Esophagus muscularis mucosa (tissue), 4 donors: ENCODE measurements at regions not wholly inside any gene's neighbourhood (a gene's known extent, or its start where the extent isn't known, plus 50 kb on each side); places are given as distances from the start of the nearest gene placed in this dataset.
A peak's percentile ranks its signal among the peaks of the same experiment; 100 is the strongest.

ENCODE experiments used
- DNase-seq: peaks from one replicate; pipeline ENCODE4 v3.0.0-alpha.2; 2017; ENCODE audit errors: extremely low spot score
- H3K27ac ChIP-seq, 4 donors: fragments of 200-600 bp; sonication (generic); replicated peaks in 1 of 4; 1 replicate in 3 of 4; 2 replicates in 1 of 4; pipeline ENCODE4 v1.5.1; 2016 to 2019; ENCODE audit warnings: mild to moderate bottlenecking in 1 of 4
- H3K27me3 ChIP-seq, 4 donors: fragments of 200-600 bp; sonication (generic); one replicate each; pipeline versions ENCODE4 v1.5.1 to v1.6.0; 2016 to 2019
- H3K36me3 ChIP-seq, 4 donors: fragments of 200-600 bp; sonication (generic); one replicate each; pipeline ENCODE4 v1.5.1; 2016 to 2019
- H3K4me1 ChIP-seq, 4 donors: fragments of 200-600 bp; sonication (generic); one replicate each; pipeline ENCODE4 v1.5.1; 2016 to 2019
- H3K4me3 ChIP-seq, 4 donors: fragments of 200-600 bp; sonication (generic); 1 replicate in 2 of 4; 2 replicates in 2 of 4; pipeline ENCODE4 v1.5.1; 2016 to 2019; ENCODE audit warnings: mild to moderate bottlenecking in 4 of 4, moderate library complexity in 1 of 4
- H3K9me3 ChIP-seq, 4 donors: fragments of 200-600 bp; sonication (generic); 1 replicate in 3 of 4; 2 replicates in 1 of 4; pipeline ENCODE4 v1.5.1; 2016 to 2019
- EP300 ChIP-seq: sonication (generic); formaldehyde crosslinking; IDR thresholded peaks from one replicate; pipeline ENCODE4 v1.6.1; 2017; ENCODE audit warnings: antibody characterized with exemption
- POLR2A ChIP-seq: fragments of 450-650 bp; IDR thresholded peaks from one replicate; pipeline ENCODE4 v1.6.1; 2017; ENCODE audit warnings: antibody characterized with exemption, moderate library complexity, mild to moderate bottlenecking, low read depth
- POLR2AphosphoS5 ChIP-seq, 2 donors: sonication (generic); formaldehyde crosslinking; IDR thresholded peaks; one replicate each; pipeline ENCODE4 v1.6.1; 2017; ENCODE audit warnings: antibody characterized with exemption in 2 of 2
- WGBS: methylation state at CpG from one replicate; pipeline ENCODE4 v1.1.5; 2018; 5-methylcytosine and 5-hydroxymethylcytosine counted together
- intact Hi-C: fragments of 100-400 bp; cut with DNase I; formaldehyde crosslinking; loops from one replicate; pipeline ENCODE4 v1.15.1; 2023
- TF ChIP-seq, protein P1 (sequence below), 3 experiments: fragments of 200-600 bp in 2 of 3; fragments of 450-650 bp in 1 of 3; sonication (generic) in 2 of 3; IDR thresholded peaks; one replicate each; pipeline ENCODE4 v1.5.1; 2017 to 2019; ENCODE audit warnings: antibody characterized with exemption in 3 of 3, mild to moderate bottlenecking in 2 of 3, moderate library complexity in 1 of 3

DNA sequence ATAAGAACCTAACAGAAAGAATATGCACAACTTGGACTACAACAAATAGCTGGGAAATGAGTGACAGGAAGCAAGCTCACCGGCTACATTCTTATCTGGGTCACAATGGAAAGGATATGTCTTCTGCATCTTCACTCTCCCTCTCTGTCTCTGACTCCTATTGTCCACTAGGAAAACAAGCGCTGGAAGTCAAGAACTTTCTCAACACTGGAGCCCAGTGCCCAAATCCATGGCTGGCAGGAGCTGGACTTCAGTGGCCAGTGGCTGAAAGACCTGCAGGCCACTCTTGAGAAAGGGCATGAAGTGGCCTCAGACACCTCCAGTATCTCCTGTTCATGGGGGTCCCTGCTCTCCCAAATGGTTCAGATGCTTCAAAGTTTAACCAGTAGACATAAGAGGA lies 62.0 kb downstream of the FAM50B start:
- no peak overlapping the region for H3K4me3 ChIP-seq
- intact Hi-C loops: no loop called here
- DNase-seq: no peak
- H3K27ac ChIP-seq: peak overlapping the region; percentile 80 to 89 (median 84)
- no peaks in the 10 kb centered on the region for H3K36me3 ChIP-seq
- H3K4me1 ChIP-seq: peaks cover 43 to 53% (median 46%) of the 10 kb centered on the region in 4 donors
- TF ChIP-seq POLR2A: no peak
- TF ChIP-seq POLR2AphosphoS5 (IDR thresholded peaks at IDR 0.05): no peak
- TF ChIP-seq, protein P1, sequence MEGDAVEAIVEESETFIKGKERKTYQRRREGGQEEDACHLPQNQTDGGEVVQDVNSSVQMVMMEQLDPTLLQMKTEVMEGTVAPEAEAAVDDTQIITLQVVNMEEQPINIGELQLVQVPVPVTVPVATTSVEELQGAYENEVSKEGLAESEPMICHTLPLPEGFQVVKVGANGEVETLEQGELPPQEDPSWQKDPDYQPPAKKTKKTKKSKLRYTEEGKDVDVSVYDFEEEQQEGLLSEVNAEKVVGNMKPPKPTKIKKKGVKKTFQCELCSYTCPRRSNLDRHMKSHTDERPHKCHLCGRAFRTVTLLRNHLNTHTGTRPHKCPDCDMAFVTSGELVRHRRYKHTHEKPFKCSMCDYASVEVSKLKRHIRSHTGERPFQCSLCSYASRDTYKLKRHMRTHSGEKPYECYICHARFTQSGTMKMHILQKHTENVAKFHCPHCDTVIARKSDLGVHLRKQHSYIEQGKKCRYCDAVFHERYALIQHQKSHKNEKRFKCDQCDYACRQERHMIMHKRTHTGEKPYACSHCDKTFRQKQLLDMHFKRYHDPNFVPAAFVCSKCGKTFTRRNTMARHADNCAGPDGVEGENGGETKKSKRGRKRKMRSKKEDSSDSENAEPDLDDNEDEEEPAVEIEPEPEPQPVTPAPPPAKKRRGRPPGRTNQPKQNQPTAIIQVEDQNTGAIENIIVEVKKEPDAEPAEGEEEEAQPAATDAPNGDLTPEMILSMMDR (IDR thresholded peaks at IDR 0.05): no peak
- TF ChIP-seq EP300: no peak
- no peaks in the 10 kb centered on the region for H3K9me3 ChIP-seq
- H3K27me3 ChIP-seq: no peaks in the 10 kb centered on the region
- 70% methylated on average over 2 of the region's 2 CpGs for WGBS

DNA sequence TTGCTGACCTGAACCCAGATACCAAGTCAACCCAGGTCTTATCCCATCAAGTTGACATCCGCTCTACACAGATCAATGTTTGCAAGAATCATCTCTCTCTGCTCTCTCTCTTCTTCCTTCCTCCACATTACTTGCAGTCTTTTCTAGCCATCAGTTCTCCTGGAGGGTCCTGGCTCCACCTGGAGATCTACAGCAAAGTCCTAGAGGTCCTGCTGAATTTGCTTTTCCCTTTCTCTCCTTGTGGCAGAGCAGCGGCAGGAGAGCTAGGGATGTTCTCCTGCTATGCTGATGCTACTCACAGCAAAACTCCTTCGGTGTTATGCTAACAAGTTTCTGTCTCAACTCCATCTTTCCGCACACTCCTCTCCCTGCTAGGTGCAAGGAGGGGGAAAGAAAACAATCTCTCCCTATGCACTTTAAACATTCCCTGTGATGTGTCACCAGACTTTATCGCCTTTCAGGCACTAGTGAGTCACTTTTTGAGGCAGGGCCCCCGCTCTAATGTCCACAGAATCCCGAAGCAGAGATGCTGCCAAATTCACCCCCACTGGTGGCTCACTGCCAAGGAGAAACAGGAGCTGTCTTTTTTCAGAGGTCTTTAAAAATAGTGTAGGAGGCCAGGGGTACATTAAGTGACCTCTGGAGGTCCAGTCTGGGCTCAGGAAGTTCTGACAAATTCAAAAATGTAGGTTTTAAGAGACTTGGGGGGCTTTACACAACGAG lies 62.6 kb downstream of the FAM50B start:
- H3K4me3 ChIP-seq: no peak overlapping the region
- H3K27ac ChIP-seq: peak overlapping the region; percentile 80 to 89 (median 84)

DNA sequence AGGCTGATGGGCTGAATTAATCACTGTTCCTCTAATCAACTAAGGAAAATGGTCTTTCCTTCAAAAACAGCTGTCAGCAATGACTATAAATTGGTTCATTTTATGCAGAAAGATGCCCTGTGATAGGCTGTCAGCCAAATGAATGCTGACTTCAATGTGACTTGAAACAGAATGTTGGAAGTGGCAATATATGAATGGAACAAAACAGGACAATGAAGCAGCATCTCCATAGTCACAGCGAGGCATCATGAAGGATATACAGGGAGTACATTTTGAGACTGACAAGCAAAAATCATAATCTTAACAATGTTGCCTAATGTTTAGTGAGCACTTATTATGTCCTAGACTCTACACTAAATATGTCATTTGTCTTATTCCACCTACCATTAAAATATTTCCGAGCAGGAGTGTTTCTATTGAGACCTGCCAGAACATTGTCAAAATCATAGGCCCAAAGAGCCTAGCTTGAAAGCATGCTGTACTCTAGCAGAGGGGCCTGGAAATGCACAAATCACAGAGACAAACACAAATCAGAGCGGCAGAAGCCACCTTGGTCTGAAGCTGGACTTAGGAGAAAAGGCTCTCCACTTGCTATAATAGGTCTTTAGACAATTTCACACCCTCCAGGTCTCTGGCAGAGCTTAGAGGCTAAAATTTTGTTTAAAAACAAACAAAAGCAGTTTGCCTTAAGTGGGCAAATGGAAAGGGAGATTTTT lies 63.3 kb downstream of the FAM50B start:
- no peak for DNase-seq
- Histone ChIP-seq H3K36me3 (no peaks in the 10 kb centered on the region), H3K27me3 (no peaks in the 10 kb centered on the region), H3K4me1 (peaks cover 38 to 53% (median 46%) of the 10 kb centered on the region in 4 donors), H3K4me3 (no peak overlapping the region), H3K27ac (peak overlapping the region; percentile 80 to 89 (median 84)), H3K9me3 (no peaks in the 10 kb centered on the region)
- TF ChIP-seq EP300: no peak
- TF ChIP-seq, protein P1 (IDR thresholded peaks at IDR 0.05): no peak
- TF ChIP-seq POLR2AphosphoS5 (IDR thresholded peaks at IDR 0.05): no peak
- TF ChIP-seq POLR2A: no peak
- whole genome bisulfite sequencing: 53% methylated on average over 3 of the region's 3 CpGs
- intact Hi-C loops: no loop called here

More for the DNA sequence above, 62.6 kb downstream of the FAM50B start:
- 43% methylated on average over 8 of the region's 8 CpGs for WGBS
- Histone ChIP-seq H3K27me3 (no peaks in the 10 kb centered on the region), H3K36me3 (no peaks in the 10 kb centered on the region), H3K4me1 (peaks cover 39 to 53% (median 46%) of the 10 kb centered on the region in 4 donors), H3K9me3 (no peaks in the 10 kb centered on the region)
- TF ChIP-seq POLR2A: no peak
- peak; percentile 41 to 45 for TF ChIP-seq POLR2AphosphoS5 (IDR thresholded peaks at IDR 0.05)
- no peak for DNase-seq
- intact Hi-C loops: no loop called here

DNA sequence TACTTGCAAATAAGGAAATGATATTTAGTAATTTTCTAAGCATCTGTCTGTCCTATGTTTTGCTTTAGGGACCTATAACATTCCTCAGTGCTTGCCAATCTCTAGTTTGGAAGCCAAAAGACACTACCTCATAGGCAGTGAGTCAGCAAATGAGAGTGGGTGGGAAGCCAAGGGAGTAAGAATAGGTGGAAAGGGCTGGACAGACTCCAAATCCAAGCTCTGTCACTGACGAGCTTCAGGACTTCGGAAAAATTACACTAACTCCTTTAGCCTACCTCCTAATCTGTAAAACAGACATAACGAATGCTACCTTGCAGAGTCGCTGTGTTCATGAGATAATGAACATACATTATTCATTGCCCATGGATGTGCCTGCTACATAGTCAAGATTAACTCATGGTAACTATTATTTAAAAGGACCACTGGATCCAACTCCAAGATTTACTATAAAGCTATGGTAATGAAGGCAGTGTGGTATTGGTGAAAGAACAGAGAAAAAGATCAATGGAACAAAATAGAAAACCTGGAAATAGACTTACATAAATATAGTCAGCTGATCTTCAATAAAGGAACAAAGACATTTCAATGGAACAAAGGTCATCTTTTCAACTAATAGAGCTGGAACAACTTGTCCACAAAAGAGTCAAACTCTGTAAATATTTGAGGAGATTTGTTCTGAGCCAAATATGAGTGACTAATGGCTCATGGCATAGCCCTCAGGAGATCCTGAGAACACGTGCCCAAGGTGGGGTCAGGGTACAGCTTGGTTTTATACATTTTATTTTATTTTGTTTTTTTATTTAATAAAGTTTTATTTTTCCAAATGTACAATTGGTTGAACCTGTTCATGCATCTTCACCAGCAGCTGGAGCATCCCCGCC lies 64.1 kb downstream of the FAM50B start:
- TF ChIP-seq POLR2A (no peak), EP300 (peak; percentile 38), POLR2AphosphoS5 (IDR thresholded peaks at IDR 0.05) (peak; percentile 65 to 74)
- TF ChIP-seq, protein P1 (IDR thresholded peaks at IDR 0.05): no peak
- no peak overlapping the region for H3K4me3 ChIP-seq

More for the DNA sequence above, 64.1 kb downstream of the FAM50B start:
- Histone ChIP-seq H3K27ac (peak overlapping the region; percentile 80 to 89 (median 84)), H3K36me3 (no peaks in the 10 kb centered on the region), H3K27me3 (no peaks in the 10 kb centered on the region), H3K9me3 (no peaks in the 10 kb centered on the region), H3K4me1 (peaks cover 38 to 53% (median 46%) of the 10 kb centered on the region in 4 donors)
- 32% methylated on average over 6 of the region's 6 CpGs for WGBS
- no peak for DNase-seq
- intact Hi-C loops: no loop called here
